GM12878 (cell line): ENCODE measurements at regions not wholly inside any gene's neighbourhood (a gene's known extent, or its start where the extent isn't known, plus 50 kb on each side); places are given as distances from the start of the nearest gene placed in this dataset.

Experiments used
- CHD1 ChIP-seq: IDR thresholded peaks from 2 replicates; pipeline ENCODE4 v1.6.1; 2012; ENCODE audit warnings: low read depth, low read length, improper control_type of control experiment
- NR2C2 ChIP-seq: IDR thresholded peaks from 2 replicates; pipeline ENCODE4 v1.6.1; 2011; ENCODE audit warnings: borderline replicate concordance, low read depth; ENCODE audit not compliant: control insufficient read depth, insufficient read length
- POLR2A ChIP-seq: IDR thresholded peaks from 2 replicates; pipeline ENCODE4 v1.6.1; 2011; ENCODE audit warnings: low read depth, mild to moderate bottlenecking, low read length

DNA sequence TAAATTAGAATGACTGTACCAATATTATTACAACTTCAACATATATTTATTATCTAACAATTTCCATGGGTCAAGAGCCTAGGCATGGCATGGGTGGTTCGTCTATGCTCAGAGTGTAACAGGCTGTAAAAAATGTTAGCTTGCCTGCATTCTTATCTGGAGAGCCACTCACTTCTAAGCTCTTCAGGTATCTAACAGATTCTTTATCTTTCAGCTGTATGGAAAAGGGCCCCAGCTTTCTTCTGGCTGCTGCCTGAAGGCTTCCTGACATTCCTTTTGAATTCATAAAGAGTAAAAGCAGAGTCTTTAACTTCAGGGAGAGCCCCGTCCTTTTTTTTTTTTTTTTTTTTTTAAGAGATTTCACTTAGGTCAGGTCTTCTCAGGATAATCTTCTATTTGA, 648.8 kb downstream of the NXPH1 start:
- TF ChIP-seq CHD1 = no peak
- no peak for TF ChIP-seq NR2C2
- no peak for TF ChIP-seq POLR2A
